Stimulated activated CD8-positive, alpha-beta memory T cell treated with anti-CD3 and anti-CD28 coated beads, Interleukin-15, amount 100 ng/mL, for 4 hours (primary cell): ENCODE measurements at regions not wholly inside any gene's neighbourhood (a gene's known extent, or its start where the extent isn't known, plus 50 kb on each side); places are given as distances from the start of the nearest gene placed in this dataset.
"Not testable (repeated sequence)": the region's sequence is repeated elsewhere in the genome, so short reads cannot be mapped to it uniquely, and the experiment has no call there.

Source experiments
- DNase-seq, 2 donors: peaks; one replicate each; pipeline ENCODE4 v3.0.0-alpha.2; 2020; ENCODE audit warnings: low read depth in 2 of 2

GRCh38 chr2:16368951-16369350 lies 296.7 kb downstream of the CYRIA start:
- no peak for DNase-seq

- no peak for DNase-seq
Measured at GRCh38 chr2:16368328-16368727, 297.3 kb downstream of the CYRIA start.

- DNase-seq: no peak
Measured at GRCh38 chr2:16365366-16365765, 300.3 kb downstream of the CYRIA start.

GRCh38 chr2:16363581-16363980 lies 302.1 kb downstream of the CYRIA start:
- DNase-seq: no peak

GRCh38 chr2:16362611-16363010 lies 303.0 kb downstream of the CYRIA start:
- no peak for DNase-seq

- DNase-seq: no peak
Measured at GRCh38 chr2:16361261-16361995, 304.2 kb downstream of the CYRIA start.

GRCh38 chr2:16359961-16360360 lies 305.7 kb downstream of the CYRIA start:
- DNase-seq: no peak

GRCh38 chr2:16357188-16357587 lies 308.4 kb downstream of the CYRIA start:
- DNase-seq: no peak

GRCh38 chr2:16351541-16351940 lies 314.1 kb downstream of the CYRIA start:
- no peak for DNase-seq

- DNase-seq: no peak
Measured at GRCh38 chr2:16351137-16351536, 314.5 kb downstream of the CYRIA start.

GRCh38 chr2:16350211-16350610 lies 315.4 kb downstream of the CYRIA start:
- no peak for DNase-seq

GRCh38 chr2:16349811-16350210 lies 315.8 kb downstream of the CYRIA start:
- no peak for DNase-seq

- DNase-seq: no peak
Measured at GRCh38 chr2:16348821-16349515, 316.7 kb downstream of the CYRIA start.

- no peak for DNase-seq
Measured at GRCh38 chr2:16346671-16347070, 319.0 kb downstream of the CYRIA start.

GRCh38 chr2:16345231-16345630 lies 320.4 kb downstream of the CYRIA start:
- not testable (repeated sequence) for DNase-seq

GRCh38 chr2:16339206-16339605 lies 326.4 kb downstream of the CYRIA start:
- no peak for DNase-seq

- no peak for DNase-seq
Measured at GRCh38 chr2:16338026-16338425, 327.6 kb downstream of the CYRIA start.

GRCh38 chr2:16336916-16337315 lies 328.7 kb downstream of the CYRIA start:
- no peak for DNase-seq

- no peak for DNase-seq
Measured at GRCh38 chr2:16336491-16336890, 329.1 kb downstream of the CYRIA start.

GRCh38 chr2:16335947-16336346 lies 329.7 kb downstream of the CYRIA start:
- no peak for DNase-seq

GRCh38 chr2:16335604-16335930 lies 330.1 kb downstream of the CYRIA start:
- DNase-seq: no peak

- DNase-seq: no peak
Measured at GRCh38 chr2:16334886-16335603, 330.6 kb downstream of the CYRIA start.

GRCh38 chr2:16334366-16334765 lies 331.3 kb downstream of the CYRIA start:
- no peak for DNase-seq
